ENCODE measurements at regions not wholly inside any gene's neighbourhood (a gene's known extent, or its start where the extent isn't known, plus 50 kb on each side); places are given as distances from the start of the nearest gene placed in this dataset.

- TF ChIP-seq TAF1 (IDR thresholded peaks at IDR 0.05; ENCODE audit: low read depth) (no peak), NFIC (IDR thresholded peaks at IDR 0.05) (0 out of 2 replicates have a peak, but pooled peaks have one; percentile 21), TEAD4 (IDR thresholded peaks at IDR 0.05) (peak; percentile 70)
Measured at GRCh38 chr6:21738180-21739094, 144.9 kb downstream of the SOX4 start.

- TF ChIP-seq TCF12 (IDR thresholded peaks at IDR 0.05; ENCODE audit: low read depth) (no peak), USF1 (IDR thresholded peaks at IDR 0.05) (no peak), YY1 (IDR thresholded peaks at IDR 0.05; ENCODE audit: low read depth) (no peak)
Measured at GRCh38 chr6:21739241-21739640, 145.7 kb downstream of the SOX4 start.

- TF ChIP-seq TAF1 (IDR thresholded peaks at IDR 0.05; ENCODE audit: low read depth) (no peak), NFIC (IDR thresholded peaks at IDR 0.05) (peak; percentile 47; the same call in 1 of the 2 replicates)
Measured at GRCh38 chr6:21739838-21740237, 146.3 kb downstream of the SOX4 start.

GRCh38 chr6:21740376-21741124, 147.0 kb downstream of the SOX4 start:
- TF ChIP-seq, protein P1, sequence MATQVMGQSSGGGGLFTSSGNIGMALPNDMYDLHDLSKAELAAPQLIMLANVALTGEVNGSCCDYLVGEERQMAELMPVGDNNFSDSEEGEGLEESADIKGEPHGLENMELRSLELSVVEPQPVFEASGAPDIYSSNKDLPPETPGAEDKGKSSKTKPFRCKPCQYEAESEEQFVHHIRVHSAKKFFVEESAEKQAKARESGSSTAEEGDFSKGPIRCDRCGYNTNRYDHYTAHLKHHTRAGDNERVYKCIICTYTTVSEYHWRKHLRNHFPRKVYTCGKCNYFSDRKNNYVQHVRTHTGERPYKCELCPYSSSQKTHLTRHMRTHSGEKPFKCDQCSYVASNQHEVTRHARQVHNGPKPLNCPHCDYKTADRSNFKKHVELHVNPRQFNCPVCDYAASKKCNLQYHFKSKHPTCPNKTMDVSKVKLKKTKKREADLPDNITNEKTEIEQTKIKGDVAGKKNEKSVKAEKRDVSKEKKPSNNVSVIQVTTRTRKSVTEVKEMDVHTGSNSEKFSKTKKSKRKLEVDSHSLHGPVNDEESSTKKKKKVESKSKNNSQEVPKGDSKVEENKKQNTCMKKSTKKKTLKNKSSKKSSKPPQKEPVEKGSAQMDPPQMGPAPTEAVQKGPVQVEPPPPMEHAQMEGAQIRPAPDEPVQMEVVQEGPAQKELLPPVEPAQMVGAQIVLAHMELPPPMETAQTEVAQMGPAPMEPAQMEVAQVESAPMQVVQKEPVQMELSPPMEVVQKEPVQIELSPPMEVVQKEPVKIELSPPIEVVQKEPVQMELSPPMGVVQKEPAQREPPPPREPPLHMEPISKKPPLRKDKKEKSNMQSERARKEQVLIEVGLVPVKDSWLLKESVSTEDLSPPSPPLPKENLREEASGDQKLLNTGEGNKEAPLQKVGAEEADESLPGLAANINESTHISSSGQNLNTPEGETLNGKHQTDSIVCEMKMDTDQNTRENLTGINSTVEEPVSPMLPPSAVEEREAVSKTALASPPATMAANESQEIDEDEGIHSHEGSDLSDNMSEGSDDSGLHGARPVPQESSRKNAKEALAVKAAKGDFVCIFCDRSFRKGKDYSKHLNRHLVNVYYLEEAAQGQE (IDR thresholded peaks at IDR 0.05; ENCODE audit: low read depth) = no peak
- TF ChIP-seq RAD21 (IDR thresholded peaks at IDR 0.05; ENCODE audit: low read depth) (no peak), TCF12 (IDR thresholded peaks at IDR 0.05; ENCODE audit: low read depth) (no peak), NFIC (IDR thresholded peaks at IDR 0.05) (no peak)

GRCh38 chr6:21741221-21742109, 147.9 kb downstream of the SOX4 start:
- TF ChIP-seq TCF12 (IDR thresholded peaks at IDR 0.05; ENCODE audit: low read depth) = no peak
- TF ChIP-seq ZBTB7A (IDR thresholded peaks at IDR 0.05; ENCODE audit: low read depth) = no peak
- TF ChIP-seq EP300 (IDR thresholded peaks at IDR 0.05; ENCODE audit: borderline replicate concordance) = no peak

DNA sequence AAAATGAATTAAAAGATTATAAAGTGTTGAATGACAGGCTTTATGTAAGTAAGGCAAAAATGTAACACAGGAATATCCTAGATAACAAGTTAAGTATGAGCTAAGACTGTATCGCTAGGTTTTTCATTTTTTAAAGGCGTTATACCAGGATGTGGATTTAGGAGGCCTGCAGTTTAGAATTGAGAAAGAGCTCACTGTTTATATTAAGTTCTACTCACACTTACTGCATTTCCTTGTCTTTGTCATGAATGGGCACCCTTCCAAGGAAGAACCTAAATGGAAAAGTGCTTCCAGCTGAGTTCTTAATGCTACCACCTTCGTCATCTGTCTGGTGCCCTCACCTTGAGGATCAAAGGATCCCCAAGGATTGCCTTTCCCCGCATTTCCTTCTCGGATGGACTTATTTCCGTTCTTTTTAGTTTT, 148.7 kb downstream of the SOX4 start:
- TF ChIP-seq TCF12 (IDR thresholded peaks at IDR 0.05; ENCODE audit: low read depth) = no peak
- no peak for TF ChIP-seq FOXM1 (IDR thresholded peaks at IDR 0.05; ENCODE audit: borderline replicate concordance, low read depth)
- TF ChIP-seq, protein P1 (IDR thresholded peaks at IDR 0.05; ENCODE audit: low read depth) = no peak
- no peak for TF ChIP-seq YY1 (IDR thresholded peaks at IDR 0.05; ENCODE audit: low read depth)
- no peak for TF ChIP-seq NFIC (IDR thresholded peaks at IDR 0.05)
- TF ChIP-seq MAX (IDR thresholded peaks at IDR 0.05) = no peak
- TF ChIP-seq CEBPB (IDR thresholded peaks at IDR 0.05) = no peak
- no peak for TF ChIP-seq TAF1 (IDR thresholded peaks at IDR 0.05; ENCODE audit: low read depth)
- no peak for TF ChIP-seq TEAD4 (IDR thresholded peaks at IDR 0.05)
- no peak for TF ChIP-seq USF1 (IDR thresholded peaks at IDR 0.05)
- no peak for TF ChIP-seq ZBTB7A (IDR thresholded peaks at IDR 0.05; ENCODE audit: low read depth)
- TF ChIP-seq RAD21 (IDR thresholded peaks at IDR 0.05; ENCODE audit: low read depth) = no peak
- no peak for TF ChIP-seq EGR1 (IDR thresholded peaks at IDR 0.05)
- TF ChIP-seq CREB1 (IDR thresholded peaks at IDR 0.05; ENCODE audit: low read depth) = no peak
- no peak for TF ChIP-seq EP300 (IDR thresholded peaks at IDR 0.05; ENCODE audit: borderline replicate concordance)
